ENCODE measurements at regions not wholly inside any gene's neighbourhood (a gene's known extent, or its start where the extent isn't known, plus 50 kb on each side); places are given as distances from the start of the nearest gene placed in this dataset.

GRCh38 chr13:54787754-54788153 lies 1759.1 kb downstream of the OLFM4 start:
- no peak overlapping the region for H3K27ac ChIP-seq (ENCODE audit: low read length)
- no peaks in the 10 kb centered on the region for H3K4me1 ChIP-seq (ENCODE audit: insufficient read depth, low read length)
- intact Hi-C loops (cut with micrococcal nuclease), result no loop called here
- no peak overlapping the region for H3K4me3 ChIP-seq (ENCODE audit: low read length)
- no peaks in the 10 kb centered on the region for H3K9me3 ChIP-seq (ENCODE audit: low read length)
- no peaks in the 10 kb centered on the region for H3K27me3 ChIP-seq (ENCODE audit: low read length)
- H3F3A ChIP-seq (ENCODE audit: low read length, unreplicated experiment), result no peaks in the 10 kb centered on the region
- POLR2A ChIA-PET (ENCODE audit: unreplicated experiment), result no interaction called here
- no TSS peak for BruUV-seq (replicated peaks)
- CTCF ChIA-PET, result no interaction called here
- no peaks in the 10 kb centered on the region for H3K36me3 ChIP-seq (ENCODE audit: low read depth, low read length)
- no peaks in the 10 kb centered on the region for H3K79me2 ChIP-seq (ENCODE audit: low read length)
- H3K9ac ChIP-seq (ENCODE audit: low read length), result no peak overlapping the region
- no peak for DNase-seq
- TF ChIP-seq, protein P1, sequence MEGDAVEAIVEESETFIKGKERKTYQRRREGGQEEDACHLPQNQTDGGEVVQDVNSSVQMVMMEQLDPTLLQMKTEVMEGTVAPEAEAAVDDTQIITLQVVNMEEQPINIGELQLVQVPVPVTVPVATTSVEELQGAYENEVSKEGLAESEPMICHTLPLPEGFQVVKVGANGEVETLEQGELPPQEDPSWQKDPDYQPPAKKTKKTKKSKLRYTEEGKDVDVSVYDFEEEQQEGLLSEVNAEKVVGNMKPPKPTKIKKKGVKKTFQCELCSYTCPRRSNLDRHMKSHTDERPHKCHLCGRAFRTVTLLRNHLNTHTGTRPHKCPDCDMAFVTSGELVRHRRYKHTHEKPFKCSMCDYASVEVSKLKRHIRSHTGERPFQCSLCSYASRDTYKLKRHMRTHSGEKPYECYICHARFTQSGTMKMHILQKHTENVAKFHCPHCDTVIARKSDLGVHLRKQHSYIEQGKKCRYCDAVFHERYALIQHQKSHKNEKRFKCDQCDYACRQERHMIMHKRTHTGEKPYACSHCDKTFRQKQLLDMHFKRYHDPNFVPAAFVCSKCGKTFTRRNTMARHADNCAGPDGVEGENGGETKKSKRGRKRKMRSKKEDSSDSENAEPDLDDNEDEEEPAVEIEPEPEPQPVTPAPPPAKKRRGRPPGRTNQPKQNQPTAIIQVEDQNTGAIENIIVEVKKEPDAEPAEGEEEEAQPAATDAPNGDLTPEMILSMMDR (conservative IDR thresholded peaks at IDR 0.05; ENCODE audit: low read depth, low read length), result no peak
- TF ChIP-seq EZH2phosphoT487 (IDR thresholded peaks at IDR 0.05; ENCODE audit: borderline replicate concordance, low read length), result no peak
- no peak for TF ChIP-seq EZH2 (IDR thresholded peaks at IDR 0.05; ENCODE audit: low read length, unreplicated experiment)
- no peak for ATAC-seq
- H4K20me1 ChIP-seq (ENCODE audit: low read length), result no peaks in the 10 kb centered on the region
- H2AFZ ChIP-seq (ENCODE audit: low read length), result no peak overlapping the region
- no peak overlapping the region for H3K4me2 ChIP-seq (ENCODE audit: low read length)
- no peaks in the 10 kb centered on the region for H3K9me2 ChIP-seq (replicated peaks; ENCODE audit: low read length)

DNA sequence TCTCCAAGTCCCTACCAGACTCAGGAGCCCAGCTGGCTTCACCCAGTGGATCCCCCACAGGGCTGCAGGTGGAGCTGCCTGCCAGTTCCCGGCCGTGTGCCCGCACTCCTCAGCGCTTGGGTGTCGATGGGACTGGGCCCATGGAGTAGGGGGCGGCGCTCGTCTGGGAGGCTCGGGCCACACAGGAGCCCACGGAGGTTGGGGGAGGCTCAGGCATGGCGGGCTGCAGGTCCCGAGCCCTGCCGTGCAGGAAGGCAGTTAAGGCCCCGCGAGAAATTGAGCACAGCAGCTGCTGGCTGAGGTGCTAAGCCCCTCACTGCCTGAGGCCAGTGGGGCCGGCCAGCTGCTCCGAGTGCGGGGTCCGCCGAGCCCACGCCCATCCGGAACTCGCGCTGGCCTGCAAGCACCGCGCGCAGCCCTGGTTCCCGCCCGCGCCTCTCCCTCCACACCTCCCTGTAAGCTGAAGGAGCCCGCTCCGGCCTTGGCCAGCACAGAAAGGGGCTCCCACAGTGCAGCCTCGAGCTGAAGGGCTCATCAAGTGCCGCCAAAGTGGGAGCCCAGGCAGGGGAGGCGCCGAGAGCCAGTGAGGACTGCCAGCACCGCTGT lies 1771.1 kb downstream of the OLFM4 start:
- POLR2A ChIA-PET (ENCODE audit: unreplicated experiment), result no interaction called here

DNA sequence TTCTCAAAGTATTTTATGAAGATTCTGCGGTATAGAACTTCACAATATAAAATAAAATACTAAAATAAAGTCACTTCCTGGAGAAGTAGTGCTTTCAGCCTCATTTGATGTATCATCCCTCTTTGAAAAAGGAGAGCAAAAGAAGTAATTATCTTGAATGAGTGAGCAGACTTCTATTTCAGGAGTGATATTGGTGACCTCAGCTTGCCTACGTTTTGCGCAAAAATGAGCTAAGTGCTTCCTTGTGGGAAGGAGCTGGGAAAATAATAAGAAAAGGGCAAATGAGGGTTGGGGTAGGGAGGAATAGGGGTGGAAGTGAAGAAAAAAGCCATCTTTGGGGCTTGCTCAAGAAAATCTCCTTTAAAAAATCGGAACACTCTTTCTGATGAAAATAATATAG lies 1773.6 kb downstream of the OLFM4 start:
- DNase-seq, result no peak
- H3K4me1 ChIP-seq (ENCODE audit: insufficient read depth, low read length), result no peaks in the 10 kb centered on the region
- no peak overlapping the region for H2AFZ ChIP-seq (ENCODE audit: low read length)
- no peak overlapping the region for H3K27ac ChIP-seq (ENCODE audit: low read length)
- no peaks in the 10 kb centered on the region for H3K9me2 ChIP-seq (replicated peaks; ENCODE audit: low read length)
- ChIA-PET POLR2A (ENCODE audit: unreplicated experiment) (no interaction called here), CTCF (no interaction called here)
- BruUV-seq (replicated peaks), result no TSS peak
- H3K4me2 ChIP-seq (ENCODE audit: low read length), result no peak overlapping the region
- intact Hi-C loops (cut with micrococcal nuclease), result no loop called here
- no peak overlapping the region for H3K4me3 ChIP-seq (ENCODE audit: low read length)
- no peaks in the 10 kb centered on the region for H4K20me1 ChIP-seq (ENCODE audit: low read length)
- H3K27me3 ChIP-seq (ENCODE audit: low read length), result no peaks in the 10 kb centered on the region
- no peaks in the 10 kb centered on the region for H3F3A ChIP-seq (ENCODE audit: low read length, unreplicated experiment)
- no peaks in the 10 kb centered on the region for H3K79me2 ChIP-seq (ENCODE audit: low read length)
- no peak for ATAC-seq
- H3K36me3 ChIP-seq (ENCODE audit: low read depth, low read length), result no peaks in the 10 kb centered on the region
- TF ChIP-seq EZH2 (IDR thresholded peaks at IDR 0.05; ENCODE audit: low read length, unreplicated experiment) (no peak), EZH2phosphoT487 (IDR thresholded peaks at IDR 0.05; ENCODE audit: borderline replicate concordance, low read length) (no peak)
- TF ChIP-seq, protein P1 (conservative IDR thresholded peaks at IDR 0.05; ENCODE audit: low read depth, low read length), result no peak
- no peak overlapping the region for H3K9ac ChIP-seq (ENCODE audit: low read length)
- H3K9me3 ChIP-seq (ENCODE audit: low read length), result no peaks in the 10 kb centered on the region

More for the DNA sequence above, 1771.1 kb downstream of the OLFM4 start:
- Histone ChIP-seq H3K4me2 (ENCODE audit: low read length) (no peak overlapping the region), H2AFZ (ENCODE audit: low read length) (no peak overlapping the region), H3K4me1 (ENCODE audit: insufficient read depth, low read length) (no peaks in the 10 kb centered on the region), H3F3A (ENCODE audit: low read length, unreplicated experiment) (no peaks in the 10 kb centered on the region), H3K27me3 (ENCODE audit: low read length) (no peaks in the 10 kb centered on the region), H3K9ac (ENCODE audit: low read length) (no peak overlapping the region), H3K36me3 (ENCODE audit: low read depth, low read length) (no peaks in the 10 kb centered on the region), H3K4me3 (ENCODE audit: low read length) (no peak overlapping the region), H3K79me2 (ENCODE audit: low read length) (no peaks in the 10 kb centered on the region), H3K9me2 (replicated peaks; ENCODE audit: low read length) (no peaks in the 10 kb centered on the region), H4K20me1 (ENCODE audit: low read length) (no peaks in the 10 kb centered on the region), H3K9me3 (ENCODE audit: low read length) (no peaks in the 10 kb centered on the region), H3K27ac (ENCODE audit: low read length) (no peak overlapping the region)
- intact Hi-C loops (cut with micrococcal nuclease), result no loop called here
- CTCF ChIA-PET, result no interaction called here
- ATAC-seq, result no peak
- no TSS peak for BruUV-seq (replicated peaks)
- TF ChIP-seq EZH2phosphoT487 (IDR thresholded peaks at IDR 0.05; ENCODE audit: borderline replicate concordance, low read length) (no peak), EZH2 (IDR thresholded peaks at IDR 0.05; ENCODE audit: low read length, unreplicated experiment) (no peak)
- TF ChIP-seq, protein P1 (conservative IDR thresholded peaks at IDR 0.05; ENCODE audit: low read depth, low read length), result no peak
- DNase-seq, result no peak

Measured in PC-3 (cell line).